Testis (tissue), 2 donors: ENCODE measurements at regions not wholly inside any gene's neighbourhood (a gene's known extent, or its start where the extent isn't known, plus 50 kb on each side); places are given as distances from the start of the nearest gene placed in this dataset.

Experiments
- POLR2A ChIP-seq: fragments of 450-650 bp; IDR thresholded peaks from one replicate; pipeline ENCODE4 v1.6.1; 2017; ENCODE audit warnings: antibody characterized with exemption, mild to moderate bottlenecking, moderate library complexity
- TF ChIP-seq, protein P1 (sequence below), 3 experiments: fragments of 450-650 bp in 2 of 3; fragments of 200-600 bp in 1 of 3; sonication (generic) in 1 of 3; IDR thresholded peaks; one replicate each; pipeline ENCODE4 v1.5.1; 2016 to 2019; ENCODE audit warnings: antibody characterized with exemption in 3 of 3, mild to moderate bottlenecking in 2 of 3, moderate library complexity in 1 of 3

GRCh38 chr2:39870871-39871270 lies 91.8 kb upstream of the THUMPD2 start:
- no peak for TF ChIP-seq POLR2A
- TF ChIP-seq, protein P1, sequence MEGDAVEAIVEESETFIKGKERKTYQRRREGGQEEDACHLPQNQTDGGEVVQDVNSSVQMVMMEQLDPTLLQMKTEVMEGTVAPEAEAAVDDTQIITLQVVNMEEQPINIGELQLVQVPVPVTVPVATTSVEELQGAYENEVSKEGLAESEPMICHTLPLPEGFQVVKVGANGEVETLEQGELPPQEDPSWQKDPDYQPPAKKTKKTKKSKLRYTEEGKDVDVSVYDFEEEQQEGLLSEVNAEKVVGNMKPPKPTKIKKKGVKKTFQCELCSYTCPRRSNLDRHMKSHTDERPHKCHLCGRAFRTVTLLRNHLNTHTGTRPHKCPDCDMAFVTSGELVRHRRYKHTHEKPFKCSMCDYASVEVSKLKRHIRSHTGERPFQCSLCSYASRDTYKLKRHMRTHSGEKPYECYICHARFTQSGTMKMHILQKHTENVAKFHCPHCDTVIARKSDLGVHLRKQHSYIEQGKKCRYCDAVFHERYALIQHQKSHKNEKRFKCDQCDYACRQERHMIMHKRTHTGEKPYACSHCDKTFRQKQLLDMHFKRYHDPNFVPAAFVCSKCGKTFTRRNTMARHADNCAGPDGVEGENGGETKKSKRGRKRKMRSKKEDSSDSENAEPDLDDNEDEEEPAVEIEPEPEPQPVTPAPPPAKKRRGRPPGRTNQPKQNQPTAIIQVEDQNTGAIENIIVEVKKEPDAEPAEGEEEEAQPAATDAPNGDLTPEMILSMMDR (IDR thresholded peaks at IDR 0.05) = no peak
